ENCODE measurements at regions not wholly inside any gene's neighbourhood (a gene's known extent, or its start where the extent isn't known, plus 50 kb on each side); places are given as distances from the start of the nearest gene placed in this dataset.

DNA sequence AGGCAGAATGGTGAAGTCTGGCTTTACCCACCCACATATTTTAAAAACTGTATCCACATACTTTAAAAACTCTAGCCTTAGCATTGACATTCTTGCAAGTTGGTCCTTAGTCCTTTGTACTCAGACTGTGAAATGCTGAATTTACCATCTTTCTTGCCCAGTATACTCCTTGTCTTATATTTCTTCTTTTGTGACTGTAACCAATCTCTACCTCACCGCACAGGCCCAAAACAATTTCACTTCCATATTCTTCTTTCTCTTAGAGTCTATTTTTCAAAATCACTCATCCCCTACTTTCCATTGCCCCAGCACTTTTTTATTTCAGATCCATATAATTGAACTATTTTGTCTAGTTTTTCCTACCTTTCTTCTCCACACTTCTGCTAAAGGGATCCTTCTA, 892.4 kb upstream of the B3GALT2 start:
- DNase-seq (ENCODE audit: low read depth), result no peak
- TF ChIP-seq, protein P1, sequence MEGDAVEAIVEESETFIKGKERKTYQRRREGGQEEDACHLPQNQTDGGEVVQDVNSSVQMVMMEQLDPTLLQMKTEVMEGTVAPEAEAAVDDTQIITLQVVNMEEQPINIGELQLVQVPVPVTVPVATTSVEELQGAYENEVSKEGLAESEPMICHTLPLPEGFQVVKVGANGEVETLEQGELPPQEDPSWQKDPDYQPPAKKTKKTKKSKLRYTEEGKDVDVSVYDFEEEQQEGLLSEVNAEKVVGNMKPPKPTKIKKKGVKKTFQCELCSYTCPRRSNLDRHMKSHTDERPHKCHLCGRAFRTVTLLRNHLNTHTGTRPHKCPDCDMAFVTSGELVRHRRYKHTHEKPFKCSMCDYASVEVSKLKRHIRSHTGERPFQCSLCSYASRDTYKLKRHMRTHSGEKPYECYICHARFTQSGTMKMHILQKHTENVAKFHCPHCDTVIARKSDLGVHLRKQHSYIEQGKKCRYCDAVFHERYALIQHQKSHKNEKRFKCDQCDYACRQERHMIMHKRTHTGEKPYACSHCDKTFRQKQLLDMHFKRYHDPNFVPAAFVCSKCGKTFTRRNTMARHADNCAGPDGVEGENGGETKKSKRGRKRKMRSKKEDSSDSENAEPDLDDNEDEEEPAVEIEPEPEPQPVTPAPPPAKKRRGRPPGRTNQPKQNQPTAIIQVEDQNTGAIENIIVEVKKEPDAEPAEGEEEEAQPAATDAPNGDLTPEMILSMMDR (IDR thresholded peaks at IDR 0.05; ENCODE audit: control insufficient read depth, insufficient read depth, low read depth, low read length, missing control alignments), result no peak
- no peak overlapping the region for H3K4me3 ChIP-seq (ENCODE audit: control insufficient read depth, low read depth, low read length)

GRCh38 chr1:194076646-194077045, 890.2 kb upstream of the B3GALT2 start:
- DNase-seq (ENCODE audit: low read depth), result no peak
- H3K4me3 ChIP-seq (ENCODE audit: control insufficient read depth, low read depth, low read length), result no peak overlapping the region
- TF ChIP-seq, protein P1 (IDR thresholded peaks at IDR 0.05; ENCODE audit: control insufficient read depth, insufficient read depth, low read depth, low read length, missing control alignments), result no peak

DNA sequence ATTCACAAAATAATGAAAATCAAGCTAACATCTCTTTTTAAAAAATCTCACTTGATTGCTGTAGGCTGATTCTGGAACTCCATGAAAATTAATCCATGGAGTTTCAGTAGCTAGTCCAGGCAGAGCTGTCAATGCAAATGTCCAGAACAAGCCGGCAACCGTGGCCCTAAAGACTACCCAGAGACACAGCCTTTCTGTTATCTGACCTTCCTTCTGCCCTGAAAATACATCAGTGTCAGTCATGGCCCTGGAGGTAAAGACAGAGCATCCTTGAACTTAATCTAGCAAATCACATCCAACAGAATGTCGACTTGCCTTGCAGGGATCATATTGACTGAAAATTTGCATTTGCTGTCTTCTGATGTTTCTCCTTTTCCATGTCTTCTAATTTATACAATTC, 887.4 kb upstream of the B3GALT2 start:
- DNase-seq (ENCODE audit: low read depth), result no peak
- TF ChIP-seq, protein P1 (IDR thresholded peaks at IDR 0.05; ENCODE audit: control insufficient read depth, insufficient read depth, low read depth, low read length, missing control alignments), result no peak
- H3K4me3 ChIP-seq (ENCODE audit: control insufficient read depth, low read depth, low read length), result no peak overlapping the region

GRCh38 chr1:194071205-194071604, 884.8 kb upstream of the B3GALT2 start:
- H3K4me3 ChIP-seq (ENCODE audit: control insufficient read depth, low read depth, low read length), result no peak overlapping the region
- DNase-seq (ENCODE audit: low read depth), result no peak
- TF ChIP-seq, protein P1 (IDR thresholded peaks at IDR 0.05; ENCODE audit: control insufficient read depth, insufficient read depth, low read depth, low read length, missing control alignments), result no peak

DNA sequence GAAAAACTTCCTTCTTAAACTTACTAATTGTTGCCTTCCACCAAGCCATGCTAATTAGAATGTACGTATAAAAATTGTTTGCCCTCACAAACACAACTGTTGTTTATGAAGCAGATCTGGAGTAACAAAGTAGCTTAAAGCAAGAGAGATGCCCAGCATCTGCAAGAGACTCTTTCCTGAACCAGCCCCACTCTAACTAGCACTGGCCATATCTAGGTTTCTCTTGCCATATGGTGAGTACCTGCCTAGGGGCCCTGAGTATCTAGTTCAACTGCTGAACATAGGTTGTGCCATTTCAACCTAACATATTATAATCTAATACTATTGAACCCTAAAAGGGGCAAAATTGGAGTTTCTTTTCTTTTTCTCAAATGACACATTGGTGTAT, 883.4 kb upstream of the B3GALT2 start:
- DNase-seq (ENCODE audit: low read depth), result no peak
- TF ChIP-seq, protein P1 (IDR thresholded peaks at IDR 0.05; ENCODE audit: control insufficient read depth, insufficient read depth, low read depth, low read length, missing control alignments), result no peak
- H3K4me3 ChIP-seq (ENCODE audit: control insufficient read depth, low read depth, low read length), result no peak overlapping the region

GRCh38 chr1:194069168-194069830, 882.9 kb upstream of the B3GALT2 start:
- DNase-seq (ENCODE audit: low read depth), result no peak
- TF ChIP-seq, protein P1 (IDR thresholded peaks at IDR 0.05; ENCODE audit: control insufficient read depth, insufficient read depth, low read depth, low read length, missing control alignments), result no peak
- H3K4me3 ChIP-seq (ENCODE audit: control insufficient read depth, low read depth, low read length), result no peak overlapping the region

All from AG09309 (cell line).